ENCODE measurements at regions not wholly inside any gene's neighbourhood (a gene's known extent, or its start where the extent isn't known, plus 50 kb on each side); places are given as distances from the start of the nearest gene placed in this dataset.

DNA sequence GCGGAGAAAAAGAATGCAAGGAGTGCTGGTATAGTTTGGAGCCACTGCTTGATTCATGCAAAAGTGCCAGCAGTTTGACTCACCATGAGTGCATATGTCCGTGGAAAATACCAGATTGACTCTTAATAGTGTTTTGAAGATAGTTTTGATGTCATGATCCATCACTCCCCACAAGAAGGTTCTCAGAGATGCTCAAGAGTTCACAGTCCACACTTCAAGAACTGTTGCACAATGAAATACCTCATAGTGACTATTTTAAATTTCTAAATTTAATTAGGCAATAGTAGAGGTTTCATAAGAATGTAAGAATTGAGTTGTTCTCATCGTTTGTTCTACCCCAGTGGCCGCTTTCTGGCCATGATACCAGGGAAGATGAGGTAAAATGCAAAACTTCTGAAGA, 286.6 kb upstream of the RGS6 start:
- DNase-seq (ENCODE audit: low spot score): no peak
- in situ Hi-C loops (cut with MboI; ENCODE audit: low pct_unique_long_range_greater_than_20kb, low sequenced_read_pairs, unreplicated experiment): no loop called here
- no peak for TF ChIP-seq CTCF (IDR thresholded peaks at IDR 0.05; ENCODE audit: extremely low read depth, insufficient read depth, missing control alignments)

GRCh38 chr14:71646518-71646917, 285.7 kb upstream of the RGS6 start:
- no peak for TF ChIP-seq CTCF (IDR thresholded peaks at IDR 0.05; ENCODE audit: extremely low read depth, insufficient read depth, missing control alignments)
- in situ Hi-C loops (cut with MboI; ENCODE audit: low pct_unique_long_range_greater_than_20kb, low sequenced_read_pairs, unreplicated experiment): no loop called here
- no peak for DNase-seq (ENCODE audit: low spot score)

- in situ Hi-C loops (cut with MboI; ENCODE audit: low pct_unique_long_range_greater_than_20kb, low sequenced_read_pairs, unreplicated experiment): no loop called here
- no peak for TF ChIP-seq CTCF (IDR thresholded peaks at IDR 0.05; ENCODE audit: extremely low read depth, insufficient read depth, missing control alignments)
- no peak for DNase-seq (ENCODE audit: low spot score)
Observed at GRCh38 chr14:71647086-71647784, 285.0 kb upstream of the RGS6 start.

GRCh38 chr14:71648725-71649124, 283.5 kb upstream of the RGS6 start:
- no peak for DNase-seq (ENCODE audit: low spot score)
- TF ChIP-seq CTCF (IDR thresholded peaks at IDR 0.05; ENCODE audit: extremely low read depth, insufficient read depth, missing control alignments): no peak
- in situ Hi-C loops (cut with MboI; ENCODE audit: low pct_unique_long_range_greater_than_20kb, low sequenced_read_pairs, unreplicated experiment): no loop called here

GRCh38 chr14:71650187-71650755, 282.0 kb upstream of the RGS6 start:
- in situ Hi-C loops (cut with MboI; ENCODE audit: low pct_unique_long_range_greater_than_20kb, low sequenced_read_pairs, unreplicated experiment): no loop called here
- no peak for DNase-seq (ENCODE audit: low spot score)
- no peak for TF ChIP-seq CTCF (IDR thresholded peaks at IDR 0.05; ENCODE audit: extremely low read depth, insufficient read depth, missing control alignments)

DNA sequence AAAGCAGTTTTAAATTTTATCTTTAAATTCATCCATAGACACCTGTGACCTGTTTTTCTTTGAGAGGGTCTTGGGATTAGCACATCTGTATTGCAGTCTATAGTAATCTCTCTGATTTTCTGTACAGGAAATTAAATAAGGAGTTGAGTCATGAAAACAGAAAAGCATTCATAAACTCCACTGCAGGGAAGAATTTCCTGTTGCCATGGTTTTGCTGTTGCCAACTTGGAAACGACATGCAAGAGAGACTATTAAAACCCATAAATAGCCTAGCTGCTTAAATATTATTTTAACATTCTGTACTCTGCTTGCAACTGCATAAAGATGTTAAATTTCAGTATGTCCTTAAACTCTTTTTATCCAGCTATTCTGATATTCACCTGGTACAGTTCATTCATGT, 281.0 kb upstream of the RGS6 start:
- no peak for TF ChIP-seq CTCF (IDR thresholded peaks at IDR 0.05; ENCODE audit: extremely low read depth, insufficient read depth, missing control alignments)
- no peak for DNase-seq (ENCODE audit: low spot score)
- in situ Hi-C loops (cut with MboI; ENCODE audit: low pct_unique_long_range_greater_than_20kb, low sequenced_read_pairs, unreplicated experiment): no loop called here
